Hepatocyte (in vitro differentiated cells): ENCODE measurements at regions not wholly inside any gene's neighbourhood (a gene's known extent, or its start where the extent isn't known, plus 50 kb on each side); places are given as distances from the start of the nearest gene placed in this dataset.

ENCODE experiments used
- DNase-seq: peaks from one replicate; pipeline ENCODE4 v3.0.0-alpha.2; 2016; ENCODE audit warnings: low spot score
- H2AFZ ChIP-seq: fragments of 200-600 bp; sonication (generic); 2 replicates; pipeline ENCODE4 v1.6.0; 2016; ENCODE audit warnings: antibody characterized with exemption, mild to moderate bottlenecking
- H3K27ac ChIP-seq: fragments of 200-600 bp; sonication (generic); 2 replicates; pipeline ENCODE4 v1.5.1; 2016; ENCODE audit warnings: mild to moderate bottlenecking
- H3K27me3 ChIP-seq: fragments of 200-600 bp; sonication (generic); 2 replicates; pipeline ENCODE4 v1.6.1; 2016
- H3K36me3 ChIP-seq: fragments of 200-600 bp; sonication (generic); replicated peaks from 2 replicates; pipeline ENCODE4 v1.5.1; 2016; ENCODE audit warnings: low read depth; ENCODE audit not compliant: insufficient read depth
- H3K4me1 ChIP-seq: fragments of 200-600 bp; sonication (generic); 2 replicates; pipeline ENCODE4 v1.5.1; 2016; ENCODE audit warnings: mild to moderate bottlenecking, moderate library complexity; ENCODE audit not compliant: insufficient read depth
- H3K4me2 ChIP-seq: fragments of 200-600 bp; sonication (generic); 2 replicates; pipeline ENCODE4 v1.6.0; 2016
- H3K4me3 ChIP-seq: fragments of 200-600 bp; sonication (generic); 2 replicates; pipeline ENCODE4 v1.5.1; 2016; ENCODE audit warnings: mild to moderate bottlenecking
- H3K79me2 ChIP-seq: fragments of 200-600 bp; sonication (generic); 2 replicates; pipeline ENCODE4 v1.6.0; 2017; ENCODE audit warnings: mild to moderate bottlenecking
- H3K9me2 ChIP-seq: fragments of 200-600 bp; sonication (generic); replicated peaks from 2 replicates; pipeline ENCODE4 v1.6.0; 2017; ENCODE audit warnings: mild to moderate bottlenecking; ENCODE audit not compliant: insufficient read depth
- H3K9me3 ChIP-seq: fragments of 200-600 bp; sonication (generic); 2 replicates; pipeline ENCODE4 v1.5.1; 2016; ENCODE audit warnings: low read depth, mild to moderate bottlenecking
- H4K20me1 ChIP-seq: fragments of 200-600 bp; sonication (generic); 2 replicates; pipeline ENCODE4 v1.6.0; 2016; ENCODE audit warnings: mild to moderate bottlenecking; ENCODE audit not compliant: insufficient read depth, poor library complexity, severe bottlenecking
- CTCF ChIP-seq: fragments of 200-600 bp; sonication (generic); IDR thresholded peaks from 2 replicates; pipeline ENCODE4 v1.5.1; 2016; ENCODE audit warnings: antibody characterized with exemption, mild to moderate bottlenecking; ENCODE audit not compliant: poor library complexity
- EZH2 ChIP-seq: fragments of 200-600 bp; sonication (generic); IDR thresholded peaks from 2 replicates; pipeline ENCODE4 v1.6.1; 2016; ENCODE audit warnings: antibody characterized with exemption, mild to moderate bottlenecking, borderline replicate concordance
- EZH2phosphoT487 ChIP-seq: fragments of 200-600 bp; sonication (generic); IDR thresholded peaks from one replicate; pipeline ENCODE4 v1.6.1; 2018; ENCODE audit warnings: antibody characterized with exemption, mild to moderate bottlenecking, low read depth, moderate library complexity; ENCODE audit not compliant: unreplicated experiment, severe bottlenecking
- WGBS: methylation state at CpG from one replicate; pipeline ENCODE4 v1.1.6; 2016; ENCODE audit warnings: low lambda C conversion rate; ENCODE audit errors: missing lambda C conversion rate; 5-methylcytosine and 5-hydroxymethylcytosine counted together

- Histone ChIP-seq H3K4me1 (peaks cover 4% of the 10 kb centered on the region), H3K4me3 (no peak overlapping the region), H4K20me1 (no peaks in the 10 kb centered on the region), H3K4me2 (no peak overlapping the region), H3K9me2 (no peaks in the 10 kb centered on the region), H3K27ac (no peak overlapping the region), H3K27me3 (peaks cover 3% of the 10 kb centered on the region), H2AFZ (no peak overlapping the region), H3K79me2 (no peaks in the 10 kb centered on the region), H3K36me3 (no peaks in the 10 kb centered on the region), H3K9me3 (no peaks in the 10 kb centered on the region)
- DNase-seq, result no peak
- 85% methylated on average over 4 of the region's 4 CpGs for WGBS
- no peak for TF ChIP-seq CTCF
- no peak for TF ChIP-seq EZH2
- no peak for TF ChIP-seq EZH2phosphoT487
Observed at GRCh38 chr17:34757106-34757505, 177.7 kb downstream of the TMEM132E start.

DNA sequence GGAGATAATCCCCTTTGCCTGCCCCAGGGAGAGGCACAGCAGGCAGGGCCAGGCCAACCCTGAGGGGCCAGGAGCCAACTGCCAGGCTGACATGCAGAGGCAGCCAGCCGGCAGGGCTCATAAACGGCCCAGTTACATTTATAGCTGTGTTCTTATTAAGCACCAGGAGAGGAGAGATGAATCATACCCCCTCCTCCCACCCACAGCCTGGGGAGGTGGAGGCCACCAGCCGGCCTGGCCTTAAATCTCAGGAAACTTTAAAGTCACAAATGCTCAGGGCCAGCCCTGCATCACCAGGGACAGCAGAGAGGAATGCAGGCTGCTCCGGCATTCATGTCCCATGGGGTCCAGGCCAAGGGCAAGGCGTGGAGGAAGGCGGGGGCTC lies 177.2 kb downstream of the TMEM132E start:
- DNase-seq, result peak; percentile 29
- no peak for TF ChIP-seq EZH2phosphoT487
- Histone ChIP-seq H3K9me2 (no peaks in the 10 kb centered on the region), H3K4me1 (peaks cover 4% of the 10 kb centered on the region), H3K79me2 (no peaks in the 10 kb centered on the region), H3K4me3 (no peak overlapping the region), H3K9me3 (no peaks in the 10 kb centered on the region), H3K36me3 (no peaks in the 10 kb centered on the region), H4K20me1 (no peaks in the 10 kb centered on the region), H3K4me2 (no peak overlapping the region), H3K27ac (no peak overlapping the region), H2AFZ (no peak overlapping the region), H3K27me3 (peaks cover 3% of the 10 kb centered on the region)
- WGBS, result 53% methylated on average over 6 of the region's 6 CpGs

DNA sequence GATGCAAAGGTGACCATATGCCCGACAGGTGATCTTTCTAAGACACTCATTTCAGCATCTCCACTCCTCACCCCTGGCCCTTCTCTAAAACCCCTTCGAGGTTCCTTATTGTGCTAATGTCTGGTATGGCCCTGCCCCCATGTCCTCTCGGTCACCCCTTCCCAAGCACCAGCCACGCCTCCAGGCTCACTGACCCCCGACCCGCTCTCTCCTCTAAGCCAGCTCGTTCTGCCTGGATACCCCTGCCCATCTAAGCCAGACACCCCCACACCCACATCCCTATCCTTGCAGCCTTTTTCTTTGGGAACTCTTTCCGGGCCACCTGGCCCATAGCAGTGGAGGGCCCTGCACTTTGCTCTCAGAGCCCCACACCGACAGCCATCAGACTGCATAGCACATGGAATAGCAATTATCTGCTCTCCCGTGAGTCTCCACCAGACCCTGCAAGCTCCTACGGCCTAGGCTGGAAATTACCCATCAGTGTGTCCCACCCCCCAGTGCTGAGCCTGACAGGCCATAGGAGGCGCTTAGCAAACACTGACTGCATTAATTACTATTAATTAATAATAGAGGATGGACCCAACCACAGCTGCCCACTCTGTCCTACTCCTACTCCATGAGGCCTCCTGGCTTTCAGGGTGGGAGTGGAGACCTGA lies 176.7 kb downstream of the TMEM132E start:
- H3K27me3 ChIP-seq, result peaks cover 3% of the 10 kb centered on the region
- H4K20me1 ChIP-seq, result no peaks in the 10 kb centered on the region
- no peaks in the 10 kb centered on the region for H3K36me3 ChIP-seq
- H3K9me3 ChIP-seq, result no peaks in the 10 kb centered on the region
- H3K4me1 ChIP-seq, result peaks cover 4% of the 10 kb centered on the region
- no peaks in the 10 kb centered on the region for H3K9me2 ChIP-seq
- H3K79me2 ChIP-seq, result no peaks in the 10 kb centered on the region
- H2AFZ ChIP-seq, result no peak overlapping the region
- no peak for DNase-seq
- TF ChIP-seq EZH2, result no peak
- TF ChIP-seq EZH2phosphoT487, result no peak
- H3K4me3 ChIP-seq, result no peak overlapping the region
- H3K4me2 ChIP-seq, result no peak overlapping the region
- no peak overlapping the region for H3K27ac ChIP-seq
- WGBS, result 81% methylated on average over 12 of the region's 12 CpGs

DNA sequence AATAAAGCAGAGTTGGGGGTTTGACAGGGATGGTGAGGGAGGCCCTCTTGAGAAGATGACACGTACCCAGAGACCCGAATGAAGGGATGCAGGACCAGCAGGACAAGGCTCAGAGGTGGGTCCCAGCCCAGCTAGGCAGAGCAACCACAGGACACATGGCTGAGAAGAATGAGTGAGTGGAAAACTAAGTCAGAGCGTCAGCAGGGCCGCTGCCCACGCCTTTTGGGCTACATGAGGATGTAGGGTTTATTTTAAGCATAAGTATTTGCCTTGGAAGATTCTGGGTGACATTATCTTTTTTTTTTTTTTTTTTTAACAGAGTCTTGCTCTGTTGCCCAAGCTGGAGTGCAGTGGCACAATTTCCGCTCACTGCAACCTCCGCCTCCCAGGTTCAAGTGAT lies 176.0 kb downstream of the TMEM132E start:
- DNase-seq, result no peak
- TF ChIP-seq EZH2phosphoT487, result no peak
- TF ChIP-seq CTCF, result no peak
- no peak for TF ChIP-seq EZH2
- Histone ChIP-seq H3K4me1 (peaks cover 4% of the 10 kb centered on the region), H3K4me2 (no peak overlapping the region), H3K9me3 (no peaks in the 10 kb centered on the region), H3K27me3 (peaks cover 3% of the 10 kb centered on the region), H3K36me3 (no peaks in the 10 kb centered on the region), H3K4me3 (no peak overlapping the region), H3K27ac (no peak overlapping the region), H3K9me2 (no peaks in the 10 kb centered on the region), H4K20me1 (no peaks in the 10 kb centered on the region), H3K79me2 (no peaks in the 10 kb centered on the region), H2AFZ (no peak overlapping the region)
- 91% methylated on average over 7 of the region's 7 CpGs for WGBS
